Right lobe of liver (tissue), 4 donors: ENCODE measurements at regions not wholly inside any gene's neighbourhood (a gene's known extent, or its start where the extent isn't known, plus 50 kb on each side); places are given as distances from the start of the nearest gene placed in this dataset.

Experiments used
- CTCF ChIP-seq, 4 donors: fragments of 200-600 bp in 3 of 4; fragments of 450-650 bp in 1 of 4; IDR thresholded peaks; one replicate each; pipeline versions ENCODE4 v1.5.1 to v1.8.0; 2016 to 2022; ENCODE audit warnings: antibody characterized with exemption in 4 of 4, mild to moderate bottlenecking in 2 of 4
- POLR2A ChIP-seq: fragments of 450-650 bp; IDR thresholded peaks from one replicate; pipeline ENCODE4 v1.6.1; 2017; ENCODE audit warnings: antibody characterized with exemption, mild to moderate bottlenecking
- donor health status: DM: no; HTN: no; CAD: no.
- donor health status: DM: no; HTN: no; CAD: no.
- donor health status: DM: no; HTN: yes; CAD: no.

DNA sequence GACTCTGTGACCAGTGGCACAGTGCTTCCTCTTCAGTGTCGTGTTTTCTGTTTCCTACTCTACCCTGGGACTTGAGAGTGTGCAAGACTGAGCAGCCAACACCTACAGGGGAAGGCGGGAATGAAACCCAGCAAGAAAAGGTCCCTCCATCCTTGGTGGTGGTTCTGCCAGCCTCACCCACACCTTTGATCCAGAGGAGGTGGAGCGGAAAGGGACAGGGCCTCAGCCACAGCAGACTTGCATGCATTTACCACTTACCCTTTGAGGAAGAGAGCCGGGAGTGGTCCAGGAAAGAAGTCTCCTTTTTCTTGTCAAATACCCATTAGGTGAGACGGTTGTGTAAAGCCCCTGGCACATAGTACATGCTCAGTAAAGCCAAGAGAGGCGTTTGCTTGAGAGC, 164.8 kb upstream of the ZNF536 start:
- TF ChIP-seq POLR2A (no peak), CTCF (IDR thresholded peaks at IDR 0.05) (no peak)
